ENCODE measurements at regions not wholly inside any gene's neighbourhood (a gene's known extent, or its start where the extent isn't known, plus 50 kb on each side); places are given as distances from the start of the nearest gene placed in this dataset.
"Not testable (repeated sequence)": the region's sequence is repeated elsewhere in the genome, so short reads cannot be mapped to it uniquely, and the experiment has no call there.

DNA sequence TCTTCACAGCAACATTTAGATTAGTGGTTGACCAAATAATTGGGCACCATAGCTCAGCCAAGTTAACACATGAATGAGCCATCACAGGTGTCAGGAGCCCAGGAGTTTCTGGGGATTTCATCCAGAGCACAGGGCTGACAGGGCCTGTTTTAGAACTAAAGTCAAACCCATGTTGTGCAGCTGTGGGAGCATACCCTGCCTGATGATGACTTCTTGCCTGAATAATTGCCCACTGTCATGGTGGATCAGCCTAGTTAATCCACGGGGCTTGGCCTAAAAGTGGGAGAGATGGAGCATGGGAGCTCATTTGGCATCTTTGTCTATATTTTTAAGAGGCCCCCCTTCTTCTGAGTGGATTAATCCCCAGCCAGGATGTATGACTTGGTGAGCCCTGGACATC lies 105.6 kb upstream of the GDNF start:
- Histone ChIP-seq H3K9ac (ENCODE audit: extremely low read depth, low read length, poor library complexity, severe bottlenecking) (no peak overlapping the region), H3K9me3 (ENCODE audit: control insufficient read depth, low read length) (no peaks in the 10 kb centered on the region), H3K27ac (ENCODE audit: low read depth, low read length) (no peak overlapping the region), H3K4me3 (ENCODE audit: low read length) (no peak overlapping the region), H3K27me3 (ENCODE audit: control insufficient read depth, insufficient read depth, low read length, poor library complexity, severe bottlenecking) (peaks cover under 1% of the 10 kb centered on the region), H3K4me1 (ENCODE audit: control insufficient read depth, insufficient read depth, low read length) (no peaks in the 10 kb centered on the region), H3K36me3 (ENCODE audit: control insufficient read depth, insufficient read depth, low read length) (no peaks in the 10 kb centered on the region)
- Mint-ChIP-seq H3K27me3 (ENCODE audit: insufficient read depth) (peaks cover 22% of the 10 kb centered on the region), H3K36me3 (ENCODE audit: low read depth) (no peaks in the 10 kb centered on the region), H3K4me1 (peaks cover 9% of the 10 kb centered on the region), H3K9me3 (no peaks in the 10 kb centered on the region), H3K4me3 (no peak overlapping the region), H3K27ac (no peak overlapping the region)
- 97 to 100% methylated on average over 1 of the region's 1 CpG for WGBS, 2 experiments (ENCODE audit: insufficient coverage in 1 of 2, insufficient read length in 1 of 2)
- no peak for DNase-seq
- TF ChIP-seq, protein P1, sequence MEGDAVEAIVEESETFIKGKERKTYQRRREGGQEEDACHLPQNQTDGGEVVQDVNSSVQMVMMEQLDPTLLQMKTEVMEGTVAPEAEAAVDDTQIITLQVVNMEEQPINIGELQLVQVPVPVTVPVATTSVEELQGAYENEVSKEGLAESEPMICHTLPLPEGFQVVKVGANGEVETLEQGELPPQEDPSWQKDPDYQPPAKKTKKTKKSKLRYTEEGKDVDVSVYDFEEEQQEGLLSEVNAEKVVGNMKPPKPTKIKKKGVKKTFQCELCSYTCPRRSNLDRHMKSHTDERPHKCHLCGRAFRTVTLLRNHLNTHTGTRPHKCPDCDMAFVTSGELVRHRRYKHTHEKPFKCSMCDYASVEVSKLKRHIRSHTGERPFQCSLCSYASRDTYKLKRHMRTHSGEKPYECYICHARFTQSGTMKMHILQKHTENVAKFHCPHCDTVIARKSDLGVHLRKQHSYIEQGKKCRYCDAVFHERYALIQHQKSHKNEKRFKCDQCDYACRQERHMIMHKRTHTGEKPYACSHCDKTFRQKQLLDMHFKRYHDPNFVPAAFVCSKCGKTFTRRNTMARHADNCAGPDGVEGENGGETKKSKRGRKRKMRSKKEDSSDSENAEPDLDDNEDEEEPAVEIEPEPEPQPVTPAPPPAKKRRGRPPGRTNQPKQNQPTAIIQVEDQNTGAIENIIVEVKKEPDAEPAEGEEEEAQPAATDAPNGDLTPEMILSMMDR (conservative IDR thresholded peaks at IDR 0.05) = no peak

DNA sequence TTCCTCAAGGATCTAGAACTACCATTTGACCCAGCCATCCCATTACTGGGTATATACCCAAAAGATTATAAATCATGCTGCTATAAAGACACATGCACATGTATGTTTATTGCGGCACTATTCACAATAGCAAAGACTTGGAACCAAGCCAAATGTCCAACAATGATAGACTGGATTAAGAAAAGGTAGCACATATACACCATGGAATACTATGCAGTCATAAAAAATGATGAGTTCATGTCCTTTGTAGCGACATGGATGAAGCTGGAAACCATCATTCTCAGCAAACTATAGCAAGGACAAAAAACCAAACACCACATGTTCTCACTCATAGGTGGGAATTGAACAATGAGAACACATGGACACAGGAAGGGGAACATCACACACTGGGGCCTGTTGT lies 103.3 kb upstream of the GDNF start:
- peaks cover 23% of the 10 kb centered on the region for H3K27me3 Mint-ChIP-seq (ENCODE audit: insufficient read depth)
- not testable (repeated sequence) for H3K9ac ChIP-seq (ENCODE audit: extremely low read depth, low read length, poor library complexity, severe bottlenecking); H3K27ac Mint-ChIP-seq; H3K4me3 ChIP-seq (ENCODE audit: low read length); H3K27ac ChIP-seq (ENCODE audit: low read depth, low read length); H3K4me3 Mint-ChIP-seq; DNase-seq; H3K9me3 Mint-ChIP-seq; H3K9me3 ChIP-seq (ENCODE audit: control insufficient read depth, low read length); H3K36me3 ChIP-seq (ENCODE audit: control insufficient read depth, insufficient read depth, low read length); H3K4me1 ChIP-seq (ENCODE audit: control insufficient read depth, insufficient read depth, low read length); H3K4me1 Mint-ChIP-seq; H3K36me3 Mint-ChIP-seq (ENCODE audit: low read depth)
- WGBS, 2 experiments (ENCODE audit: insufficient coverage in 1 of 2, insufficient read length in 1 of 2) = no CpG with 5 or more reads among the region's 2 CpGs
- peaks cover 14% of the 10 kb centered on the region for H3K27me3 ChIP-seq (ENCODE audit: control insufficient read depth, insufficient read depth, low read length, poor library complexity, severe bottlenecking)

- H3K36me3 Mint-ChIP-seq (ENCODE audit: low read depth) = no peaks in the 10 kb centered on the region
- Histone ChIP-seq H3K27me3 (ENCODE audit: control insufficient read depth, insufficient read depth, low read length, poor library complexity, severe bottlenecking) (peaks cover 14% of the 10 kb centered on the region), H3K27ac (ENCODE audit: low read depth, low read length) (no peak overlapping the region), H3K9ac (ENCODE audit: extremely low read depth, low read length, poor library complexity, severe bottlenecking) (no peak overlapping the region), H3K36me3 (ENCODE audit: control insufficient read depth, insufficient read depth, low read length) (no peaks in the 10 kb centered on the region), H3K4me3 (ENCODE audit: low read length) (no peak overlapping the region), H3K4me1 (ENCODE audit: control insufficient read depth, insufficient read depth, low read length) (no peaks in the 10 kb centered on the region), H3K9me3 (ENCODE audit: control insufficient read depth, low read length) (no peaks in the 10 kb centered on the region)
- TF ChIP-seq, protein P1 (conservative IDR thresholded peaks at IDR 0.05) = no peak
- no peak for DNase-seq
- no peak overlapping the region for H3K4me3 Mint-ChIP-seq
- peaks cover 9% of the 10 kb centered on the region for H3K4me1 Mint-ChIP-seq
- no peak overlapping the region for H3K27ac Mint-ChIP-seq
- 82 to 83% methylated on average over 4 of the region's 4 CpGs for WGBS, 2 experiments (ENCODE audit: insufficient coverage in 1 of 2, insufficient read length in 1 of 2)
- H3K27me3 Mint-ChIP-seq (ENCODE audit: insufficient read depth) = peaks cover 22% of the 10 kb centered on the region
- H3K9me3 Mint-ChIP-seq = no peaks in the 10 kb centered on the region
Observed at GRCh38 chr5:37940931-37941623, 101.2 kb upstream of the GDNF start.

DNA sequence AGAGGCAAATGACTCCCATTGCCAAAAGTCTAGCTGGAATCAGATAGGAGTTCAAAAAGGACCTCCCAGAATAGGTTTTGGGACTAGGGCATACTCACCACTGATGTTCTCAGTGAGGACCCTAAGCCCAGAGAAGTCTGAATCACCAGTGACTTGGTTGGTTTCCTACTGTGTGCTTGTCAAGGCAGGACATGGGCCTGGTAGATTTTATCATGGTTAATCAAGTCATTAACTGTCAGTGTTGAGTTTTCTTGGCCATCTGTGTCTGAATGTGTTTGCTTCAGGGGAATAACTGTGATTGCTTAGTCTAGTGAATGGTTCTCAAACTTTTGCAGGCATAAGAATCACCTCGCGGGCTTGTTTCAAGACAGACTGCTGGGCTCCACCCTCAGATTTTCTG lies 99.0 kb upstream of the GDNF start:
- peaks cover 21% of the 10 kb centered on the region for H3K27me3 Mint-ChIP-seq (ENCODE audit: insufficient read depth)
- 95 to 100% methylated on average over 2 of the region's 2 CpGs for WGBS, 2 experiments (ENCODE audit: insufficient coverage in 1 of 2, insufficient read length in 1 of 2)
- Histone ChIP-seq H3K27ac (ENCODE audit: low read depth, low read length) (no peak overlapping the region), H3K9me3 (ENCODE audit: control insufficient read depth, low read length) (no peaks in the 10 kb centered on the region), H3K4me3 (ENCODE audit: low read length) (no peak overlapping the region), H3K36me3 (ENCODE audit: control insufficient read depth, insufficient read depth, low read length) (no peaks in the 10 kb centered on the region), H3K4me1 (ENCODE audit: control insufficient read depth, insufficient read depth, low read length) (no peaks in the 10 kb centered on the region), H3K27me3 (ENCODE audit: control insufficient read depth, insufficient read depth, low read length, poor library complexity, severe bottlenecking) (peaks cover 14% of the 10 kb centered on the region), H3K9ac (ENCODE audit: extremely low read depth, low read length, poor library complexity, severe bottlenecking) (no peak overlapping the region)
- TF ChIP-seq, protein P1 (conservative IDR thresholded peaks at IDR 0.05) = no peak
- no peaks in the 10 kb centered on the region for H3K36me3 Mint-ChIP-seq (ENCODE audit: low read depth)
- H3K9me3 Mint-ChIP-seq = no peaks in the 10 kb centered on the region
- no peak for DNase-seq
- no peak overlapping the region for H3K4me3 Mint-ChIP-seq
- H3K4me1 Mint-ChIP-seq = peaks cover 9% of the 10 kb centered on the region
- H3K27ac Mint-ChIP-seq = no peak overlapping the region
